GM12873 (cell line): ENCODE measurements at regions not wholly inside any gene's neighbourhood (a gene's known extent, or its start where the extent isn't known, plus 50 kb on each side); places are given as distances from the start of the nearest gene placed in this dataset.

Experiments used
- CTCF ChIP-seq: IDR thresholded peaks from 2 replicates; pipeline ENCODE4 v1.5.1; 2012; ENCODE audit warnings: low read depth, mild to moderate bottlenecking, moderate library complexity, low read length, control low read depth; ENCODE audit not compliant: insufficient read depth; ENCODE audit errors: missing control alignments

- no peak for TF ChIP-seq CTCF
Observed at GRCh38 chr18:67092141-67092540, 424.4 kb downstream of the DSEL start.

- TF ChIP-seq CTCF = no peak
Observed at GRCh38 chr18:67081482-67082211, 434.9 kb downstream of the DSEL start.

GRCh38 chr18:67080601-67081000, 435.9 kb downstream of the DSEL start:
- no peak for TF ChIP-seq CTCF

- TF ChIP-seq CTCF = no peak
Observed at GRCh38 chr18:67074309-67074708, 442.2 kb downstream of the DSEL start.

- no peak for TF ChIP-seq CTCF
Observed at GRCh38 chr18:67072791-67073190, 443.7 kb downstream of the DSEL start.

- TF ChIP-seq CTCF = no peak
Observed at GRCh38 chr18:67068608-67069007, 447.9 kb downstream of the DSEL start.

- TF ChIP-seq CTCF = no peak
Observed at GRCh38 chr18:67047334-67047733, 443.4 kb upstream of the CDH19 start.
